HepG2 (cell line): ENCODE measurements at regions not wholly inside any gene's neighbourhood (a gene's known extent, or its start where the extent isn't known, plus 50 kb on each side); places are given as distances from the start of the nearest gene placed in this dataset.

Experiments used
- CREB1 ChIP-seq, 2 experiments: fragments of 450-650 bp in 1 of 2; IDR thresholded peaks; 2 replicates each; pipeline ENCODE4 v1.6.1; 2016 to 2017; ENCODE audit warnings: control low read depth in 1 of 2, mild to moderate bottlenecking in 1 of 2, missing compliant biosample characterization in 1 of 2, missing genetic modification characterization in 1 of 2
- SIN3A ChIP-seq: IDR thresholded peaks from 2 replicates; pipeline ENCODE4 v1.6.1; 2011; ENCODE audit warnings: low read depth, mild to moderate bottlenecking, control low read depth, low read length, borderline replicate concordance
- ZHX1 ChIP-seq: sonication (generic); formaldehyde crosslinking; IDR thresholded peaks from 2 replicates; pipeline ENCODE4 v1.8.1; 2022; ENCODE audit warnings: low read depth, mild to moderate bottlenecking, missing genetic modification reagents
- ZMYM4 ChIP-seq: sonication (generic); formaldehyde crosslinking; IDR thresholded peaks from 2 replicates; pipeline ENCODE4 v1.8.1; 2023; ENCODE audit warnings: mild to moderate bottlenecking, missing genetic modification reagents
- ZNF770 ChIP-seq: sonication (generic); formaldehyde crosslinking; IDR thresholded peaks from 2 replicates; pipeline ENCODE4 v1.5.0; 2020; ENCODE audit warnings: mild to moderate bottlenecking, missing genetic modification reagents
- ZNF781 ChIP-seq: sonication (generic); formaldehyde crosslinking; IDR thresholded peaks from 2 replicates; pipeline ENCODE4 v1.5.1; 2020; ENCODE audit warnings: borderline replicate concordance, mild to moderate bottlenecking, missing genetic modification reagents; ENCODE audit errors: not compliant biosample characterization

- TF ChIP-seq ZMYM4 (CRISPR knock-in tag) = no peak
- TF ChIP-seq CREB1 (IDR thresholded peaks at IDR 0.05) = no peak
- TF ChIP-seq CREB1 (CRISPR knock-in tag; IDR thresholded peaks at IDR 0.05) = no peak
- TF ChIP-seq ZNF770 (CRISPR knock-in tag) = no peak
- TF ChIP-seq SIN3A = no peak
- no peak for TF ChIP-seq ZHX1 (CRISPR knock-in tag)
- no peak for TF ChIP-seq ZNF781
Measured at GRCh38 chr1:189351960-189352359, 1125.7 kb downstream of the BRINP3 start.
